Naive B cell (primary cell): ENCODE measurements at regions not wholly inside any gene's neighbourhood (a gene's known extent, or its start where the extent isn't known, plus 50 kb on each side); places are given as distances from the start of the nearest gene placed in this dataset.

Experiments
- ATAC-seq, 2 donors: fragments of 150-1000 bp; cut with Tn5 transposase; 2 replicates each; pipeline ENCODE4 v1.10.0; 2021; ENCODE audit warnings: low read depth in 2 of 2, mild to moderate bottlenecking in 2 of 2, moderate library complexity in 2 of 2
- DNase-seq: peaks from one replicate; pipeline ENCODE4 v3.0.0; 2022
- H3K27ac Mint-ChIP-seq, 6 donors: one replicate each; pipeline ENCODE4 v1.8.0; 2020 to 2022; ENCODE audit warnings: mild to moderate bottlenecking in 6 of 6, mixed read lengths in 6 of 6, moderate library complexity in 5 of 6, inconsistent platforms in 2 of 6
- H3K27me3 Mint-ChIP-seq, 3 donors: one replicate each; pipeline ENCODE4 v1.8.0; 2021 to 2022; ENCODE audit warnings: mixed read lengths in 3 of 3, mild to moderate bottlenecking in 1 of 3
- H3K36me3 Mint-ChIP-seq, 2 donors: one replicate each; pipeline ENCODE4 v1.8.0; 2020 to 2022; ENCODE audit warnings: mixed read lengths in 2 of 2, inconsistent platforms in 1 of 2, mild to moderate bottlenecking in 1 of 2
- H3K4me1 Mint-ChIP-seq, 3 donors: one replicate each; pipeline ENCODE4 v1.8.0; 2020 to 2022; ENCODE audit warnings: mixed read lengths in 3 of 3, inconsistent platforms in 1 of 3, mild to moderate bottlenecking in 1 of 3, moderate library complexity in 1 of 3
- H3K4me3 Mint-ChIP-seq, 8 donors: one replicate each; pipeline ENCODE4 v1.8.0; 2020 to 2022; ENCODE audit warnings: mild to moderate bottlenecking in 8 of 8, mixed read lengths in 8 of 8, moderate library complexity in 8 of 8, inconsistent platforms in 2 of 8
- H3K9me3 Mint-ChIP-seq, 7 donors: one replicate each; pipeline ENCODE4 v1.8.0; 2020 to 2022; ENCODE audit warnings: mixed read lengths in 7 of 7, mild to moderate bottlenecking in 5 of 7, inconsistent platforms in 2 of 7, moderate library complexity in 1 of 7

DNA sequence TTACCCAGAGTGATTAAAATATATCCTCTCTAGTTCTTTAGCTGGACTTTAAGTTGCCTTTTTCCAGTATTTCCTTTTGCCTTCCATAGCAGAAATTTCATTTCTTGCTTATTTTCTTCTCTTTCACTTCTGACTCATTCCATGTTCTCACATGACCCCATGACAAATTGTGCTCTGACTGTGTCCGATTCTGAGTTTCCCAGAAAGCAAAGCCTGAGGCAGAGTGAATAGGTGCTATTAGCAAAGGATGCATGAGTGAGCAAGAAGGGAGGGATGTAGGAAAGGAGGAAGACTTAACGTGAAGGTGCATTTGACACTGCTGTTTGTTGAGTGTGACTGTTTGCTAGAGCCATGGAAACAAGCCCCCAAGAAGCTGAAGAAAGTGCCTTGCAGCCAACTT lies 82.6 kb upstream of the CNTNAP4 start:
- H3K4me1 Mint-ChIP-seq, result no peaks in the 10 kb centered on the region
- no peaks in the 10 kb centered on the region for H3K36me3 Mint-ChIP-seq
- ATAC-seq (no peak), DNase-seq (no peak)
- H3K4me3 Mint-ChIP-seq, result no peak overlapping the region
- no peak overlapping the region for H3K27ac Mint-ChIP-seq
- no peaks in the 10 kb centered on the region for H3K27me3 Mint-ChIP-seq
- H3K9me3 Mint-ChIP-seq, result no peaks in the 10 kb centered on the region

DNA sequence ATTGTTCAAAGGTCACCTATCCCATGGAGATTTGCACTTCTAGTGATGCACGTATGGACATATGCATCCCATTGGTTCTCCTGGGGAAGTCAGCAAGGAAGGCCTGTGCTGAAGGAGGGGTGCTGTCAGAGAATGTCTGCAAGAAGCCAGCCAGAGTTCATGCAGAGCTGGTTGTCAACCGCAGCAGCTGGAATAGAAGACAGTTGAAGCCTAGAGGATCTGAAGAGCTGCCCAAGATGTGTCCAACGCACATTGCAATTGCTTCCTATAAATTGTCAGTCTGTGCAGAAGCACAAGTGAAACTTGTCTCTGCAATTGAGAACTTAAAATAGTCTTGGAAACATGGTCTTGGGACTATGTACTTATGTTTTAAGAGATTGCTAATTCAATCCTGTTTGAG lies 82.1 kb upstream of the CNTNAP4 start:
- Mint-ChIP-seq H3K4me1 (no peaks in the 10 kb centered on the region), H3K4me3 (no peak overlapping the region), H3K27me3 (no peaks in the 10 kb centered on the region), H3K36me3 (no peaks in the 10 kb centered on the region), H3K27ac (no peak overlapping the region), H3K9me3 (no peaks in the 10 kb centered on the region)
- ATAC-seq, result no peak
- DNase-seq, result no peak

DNA sequence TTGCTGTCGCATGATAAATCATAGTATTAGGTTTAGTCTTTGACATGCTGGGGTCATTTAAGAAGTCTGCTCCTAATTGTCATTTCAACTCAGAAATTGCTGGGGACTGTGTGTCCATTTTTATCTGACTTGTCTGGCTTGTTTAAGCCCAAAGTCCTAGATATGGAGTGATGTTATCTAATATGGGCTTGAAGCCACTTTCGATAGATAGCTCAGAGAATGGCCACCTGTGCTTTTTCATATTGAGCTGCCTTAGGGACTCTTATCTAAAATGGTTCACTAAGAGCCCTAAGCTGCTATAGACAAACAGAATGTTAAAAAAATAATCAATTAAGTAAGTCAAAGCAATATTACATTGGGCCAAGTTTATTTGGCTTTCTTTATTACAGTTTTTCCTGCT lies 81.6 kb upstream of the CNTNAP4 start:
- Mint-ChIP-seq H3K27me3 (no peaks in the 10 kb centered on the region), H3K4me3 (no peak overlapping the region), H3K27ac (no peak overlapping the region), H3K9me3 (no peaks in the 10 kb centered on the region), H3K4me1 (no peaks in the 10 kb centered on the region), H3K36me3 (no peaks in the 10 kb centered on the region)
- ATAC-seq (no peak), DNase-seq (no peak)

- ATAC-seq (no peak), DNase-seq (no peak)
- Mint-ChIP-seq H3K9me3 (no peaks in the 10 kb centered on the region), H3K4me1 (no peaks in the 10 kb centered on the region), H3K27ac (no peak overlapping the region), H3K27me3 (no peaks in the 10 kb centered on the region), H3K4me3 (no peak overlapping the region), H3K36me3 (no peaks in the 10 kb centered on the region)
Measured at GRCh38 chr16:76197900-76198299, 79.3 kb upstream of the CNTNAP4 start.

GRCh38 chr16:76199681-76200220 lies 77.5 kb upstream of the CNTNAP4 start:
- peaks cover 0 to 5% (median 3%) of the 10 kb centered on the region in 7 donors for H3K9me3 Mint-ChIP-seq
- no peak overlapping the region for H3K4me3 Mint-ChIP-seq
- no peak overlapping the region for H3K27ac Mint-ChIP-seq
- H3K36me3 Mint-ChIP-seq, result no peaks in the 10 kb centered on the region
- H3K27me3 Mint-ChIP-seq, result no peaks in the 10 kb centered on the region
- H3K4me1 Mint-ChIP-seq, result no peaks in the 10 kb centered on the region
- DNase-seq, result no peak
- ATAC-seq, result no peak

DNA sequence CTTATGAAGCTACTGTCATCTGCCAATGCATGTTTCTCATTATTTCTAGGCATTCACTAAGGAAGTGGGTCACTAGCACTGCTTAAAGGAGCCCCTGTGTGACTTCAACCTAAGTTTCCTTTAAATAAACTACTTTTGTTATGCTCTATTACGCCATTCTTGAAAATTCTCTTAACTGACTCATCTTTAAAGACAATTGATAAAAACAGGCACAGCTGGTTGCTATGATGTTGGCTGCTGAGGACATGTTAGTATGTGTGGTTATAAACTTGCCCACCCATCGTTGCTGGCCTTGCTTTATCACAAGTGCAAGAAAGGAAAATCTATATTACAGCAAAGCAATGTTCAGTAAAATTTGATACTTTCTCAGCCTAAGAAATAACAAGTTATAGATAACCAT lies 75.8 kb upstream of the CNTNAP4 start:
- ATAC-seq, result no peak
- Mint-ChIP-seq H3K36me3 (no peaks in the 10 kb centered on the region), H3K27ac (no peak overlapping the region), H3K4me3 (no peak overlapping the region), H3K27me3 (peaks cover 0 to 4% (median 0%) of the 10 kb centered on the region in 3 donors), H3K9me3 (peaks cover 0 to 18% (median 5%) of the 10 kb centered on the region in 7 donors), H3K4me1 (no peaks in the 10 kb centered on the region)
- DNase-seq, result no peak

DNA sequence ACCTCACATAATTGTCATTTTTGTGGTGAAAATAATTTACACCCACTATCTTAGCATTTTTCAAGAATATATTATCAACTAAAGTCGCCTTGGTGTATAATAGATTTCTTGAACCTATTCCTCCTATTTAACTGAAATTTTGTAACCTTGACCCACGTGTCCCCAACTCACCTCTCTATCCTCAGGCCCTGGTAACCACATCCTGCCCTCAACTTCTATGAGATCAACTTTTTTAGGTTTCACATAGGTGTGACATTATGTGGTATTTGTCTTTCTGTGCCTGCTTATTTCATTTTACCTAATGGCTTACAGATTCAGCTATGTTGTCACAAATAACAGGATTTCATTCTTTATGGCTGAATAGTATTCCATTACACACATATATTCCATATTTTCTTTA lies 73.0 kb upstream of the CNTNAP4 start:
- peaks cover 3 to 20% (median 5%) of the 10 kb centered on the region in 7 donors for H3K9me3 Mint-ChIP-seq
- H3K4me3 Mint-ChIP-seq, result no peak overlapping the region
- DNase-seq (no peak), ATAC-seq (no peak)
- no peaks in the 10 kb centered on the region for H3K36me3 Mint-ChIP-seq
- H3K4me1 Mint-ChIP-seq, result no peaks in the 10 kb centered on the region
- peaks cover 0 to 4% (median 0%) of the 10 kb centered on the region in 3 donors for H3K27me3 Mint-ChIP-seq
- no peak overlapping the region for H3K27ac Mint-ChIP-seq

GRCh38 chr16:76207270-76207669 lies 69.9 kb upstream of the CNTNAP4 start:
- H3K36me3 Mint-ChIP-seq, result no peaks in the 10 kb centered on the region
- no peak overlapping the region for H3K27ac Mint-ChIP-seq
- peaks cover 4 to 26% (median 9%) of the 10 kb centered on the region in 7 donors for H3K9me3 Mint-ChIP-seq
- ATAC-seq, result no peak
- no peak for DNase-seq
- H3K4me3 Mint-ChIP-seq, result no peak overlapping the region
- peaks cover 0 to 4% (median 0%) of the 10 kb centered on the region in 3 donors for H3K27me3 Mint-ChIP-seq
- H3K4me1 Mint-ChIP-seq, result no peaks in the 10 kb centered on the region

DNA sequence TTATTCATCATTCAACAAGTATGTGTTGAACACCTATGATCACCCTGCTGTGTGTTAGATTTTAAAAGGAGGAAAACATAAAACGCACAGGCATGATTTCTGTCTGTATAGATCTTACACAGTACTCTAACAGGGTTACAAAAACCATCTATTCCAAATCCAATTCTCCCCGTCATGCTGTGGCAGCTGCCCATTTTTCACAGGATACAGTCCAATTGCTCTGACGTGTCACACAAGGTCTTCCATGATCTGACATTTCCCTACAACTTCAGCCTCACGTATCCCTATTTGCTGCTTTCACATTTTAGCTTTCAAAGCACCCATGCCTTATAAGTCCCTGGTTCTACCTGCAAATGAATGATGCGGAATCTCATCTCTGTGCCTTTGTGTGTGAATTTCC lies 67.0 kb upstream of the CNTNAP4 start:
- DNase-seq (no peak), ATAC-seq (no peak)
- Mint-ChIP-seq H3K27me3 (peaks cover 0 to 4% (median 0%) of the 10 kb centered on the region in 3 donors), H3K36me3 (no peaks in the 10 kb centered on the region), H3K9me3 (peaks cover 0 to 23% (median 10%) of the 10 kb centered on the region in 7 donors), H3K27ac (no peak overlapping the region), H3K4me1 (no peaks in the 10 kb centered on the region), H3K4me3 (no peak overlapping the region)

GRCh38 chr16:76213860-76214259 lies 63.3 kb upstream of the CNTNAP4 start:
- H3K4me1 Mint-ChIP-seq, result no peaks in the 10 kb centered on the region
- H3K36me3 Mint-ChIP-seq, result no peaks in the 10 kb centered on the region

DNA sequence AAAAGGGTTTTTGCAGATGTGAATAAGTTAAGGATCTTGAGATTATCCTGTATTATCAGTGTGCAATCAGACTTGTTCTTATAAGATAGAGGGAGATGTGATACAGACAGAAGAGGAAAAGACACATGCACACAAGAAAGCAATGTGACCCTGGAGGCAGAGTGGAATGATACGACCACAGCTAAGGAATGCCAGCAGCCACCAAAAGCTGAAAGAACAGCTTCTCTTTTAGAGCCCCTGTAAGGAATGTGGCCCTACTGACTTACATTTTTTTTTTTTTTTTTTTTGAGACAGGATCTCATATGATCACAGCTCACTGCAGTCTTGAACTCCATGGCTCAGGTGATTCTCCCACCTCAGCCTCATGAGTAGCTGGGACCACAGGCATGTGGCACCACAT lies 62.3 kb upstream of the CNTNAP4 start:
- Mint-ChIP-seq H3K9me3 (peaks cover 0 to 11% (median 7%) of the 10 kb centered on the region in 7 donors), H3K27ac (no peak overlapping the region), H3K4me1 (no peaks in the 10 kb centered on the region), H3K36me3 (no peaks in the 10 kb centered on the region), H3K4me3 (no peak overlapping the region), H3K27me3 (no peaks in the 10 kb centered on the region)
- ATAC-seq (no peak), DNase-seq (no peak)

More at GRCh38 chr16:76213860-76214259, 63.3 kb upstream of the CNTNAP4 start:
- H3K4me3 Mint-ChIP-seq, result no peak overlapping the region
- no peak overlapping the region for H3K27ac Mint-ChIP-seq
- ATAC-seq, result no peak
- H3K9me3 Mint-ChIP-seq, result peaks cover 0 to 11% (median 7%) of the 10 kb centered on the region in 7 donors
- no peaks in the 10 kb centered on the region for H3K27me3 Mint-ChIP-seq
- DNase-seq, result no peak

- no peak for DNase-seq
- Mint-ChIP-seq H3K4me3 (no peak overlapping the region), H3K36me3 (no peaks in the 10 kb centered on the region), H3K27me3 (peaks cover 0 to 4% (median 0%) of the 10 kb centered on the region in 3 donors), H3K4me1 (no peaks in the 10 kb centered on the region), H3K27ac (no peak overlapping the region), H3K9me3 (no peaks in the 10 kb centered on the region)
- ATAC-seq, result no peak
Measured at GRCh38 chr16:76222087-76222486, 55.1 kb upstream of the CNTNAP4 start.

GRCh38 chr16:76222853-76223252 lies 54.3 kb upstream of the CNTNAP4 start:
- Mint-ChIP-seq H3K9me3 (peaks cover 0 to 2% (median 0%) of the 10 kb centered on the region in 7 donors), H3K36me3 (no peaks in the 10 kb centered on the region), H3K27me3 (peaks cover 0 to 4% (median 0%) of the 10 kb centered on the region in 3 donors), H3K4me3 (no peak overlapping the region), H3K4me1 (no peaks in the 10 kb centered on the region), H3K27ac (no peak overlapping the region)
- DNase-seq, result no peak
- ATAC-seq, result no peak

DNA sequence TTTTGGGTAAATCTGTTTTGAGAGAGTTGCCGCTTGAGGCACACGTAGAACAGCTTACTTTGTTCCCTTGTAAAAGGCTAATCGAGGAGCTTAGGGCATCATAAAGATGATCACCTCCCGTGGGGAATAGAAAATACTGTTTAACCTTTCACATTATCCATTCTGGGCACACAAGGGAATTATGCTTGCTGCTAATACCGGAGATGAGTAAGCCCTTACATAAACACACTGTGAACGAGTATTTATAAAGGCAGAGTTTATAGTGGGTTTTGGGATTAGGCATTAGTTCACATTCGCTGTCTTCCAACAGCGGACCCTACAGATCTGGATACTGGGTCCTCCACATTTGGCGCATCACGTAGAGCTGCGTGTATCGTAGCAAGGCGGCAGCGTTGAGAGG lies 51.2 kb upstream of the CNTNAP4 start:
- peaks cover 0 to 5% (median 0%) of the 10 kb centered on the region in 7 donors for H3K9me3 Mint-ChIP-seq
- H3K36me3 Mint-ChIP-seq, result no peaks in the 10 kb centered on the region
- no peak for ATAC-seq
- no peak overlapping the region for H3K27ac Mint-ChIP-seq
- H3K4me1 Mint-ChIP-seq, result no peaks in the 10 kb centered on the region
- peaks cover 0 to 4% (median 0%) of the 10 kb centered on the region in 3 donors for H3K27me3 Mint-ChIP-seq
- DNase-seq, result no peak
- no peak overlapping the region for H3K4me3 Mint-ChIP-seq

- Mint-ChIP-seq H3K36me3 (no peaks in the 10 kb centered on the region), H3K4me3 (no peak overlapping the region), H3K27ac (no peak overlapping the region), H3K27me3 (peaks cover 0 to 4% (median 0%) of the 10 kb centered on the region in 3 donors), H3K4me1 (no peaks in the 10 kb centered on the region), H3K9me3 (peaks cover 0 to 5% (median 2%) of the 10 kb centered on the region in 7 donors)
- no peak for DNase-seq
- ATAC-seq, result no peak
Measured at GRCh38 chr16:76226481-76226880, 50.7 kb upstream of the CNTNAP4 start.
